NB4 (cell line): ENCODE measurements at regions not wholly inside any gene's neighbourhood (a gene's known extent, or its start where the extent isn't known, plus 50 kb on each side); places are given as distances from the start of the nearest gene placed in this dataset.

Experiments used
- DNase-seq: peaks from one replicate; pipeline ENCODE4 v3.0.0; 2010; ENCODE audit warnings: low read depth
- H3K4me3 ChIP-seq: one replicate; pipeline ENCODE4 v1.5.1; 2011; ENCODE audit warnings: mild to moderate bottlenecking, low read depth, low read length, moderate library complexity
- CTCF ChIP-seq: IDR thresholded peaks from one replicate; pipeline ENCODE4 v1.5.1; 2012; ENCODE audit warnings: low read depth, low read length
- MAX ChIP-seq: IDR thresholded peaks from 2 replicates; pipeline ENCODE4 v1.6.1; 2011; ENCODE audit warnings: low read depth, low read length
- MYC ChIP-seq: IDR thresholded peaks from 2 replicates; pipeline ENCODE4 v1.6.1; 2011; ENCODE audit warnings: low read depth, low read length
- POLR2A ChIP-seq: IDR thresholded peaks from 2 replicates; pipeline ENCODE4 v1.6.1; 2011; ENCODE audit warnings: mild to moderate bottlenecking; ENCODE audit not compliant: insufficient read length; ENCODE audit errors: extremely low read depth

- no peak for TF ChIP-seq POLR2A
- TF ChIP-seq MAX = no peak
- no peak for TF ChIP-seq MYC
- no peak for TF ChIP-seq CTCF
- DNase-seq = no peak
- no peak overlapping the region for H3K4me3 ChIP-seq
Measured at GRCh38 chr1:69414574-69414973, 153.1 kb upstream of the LRRC7 start.

GRCh38 chr1:69421286-69421685 lies 146.4 kb upstream of the LRRC7 start:
- no peak for DNase-seq
- no peak for TF ChIP-seq MAX
- TF ChIP-seq POLR2A = no peak
- no peak for TF ChIP-seq CTCF
- TF ChIP-seq MYC = no peak
- no peak overlapping the region for H3K4me3 ChIP-seq

GRCh38 chr1:69425871-69426270 lies 141.9 kb upstream of the LRRC7 start:
- DNase-seq = no peak
- TF ChIP-seq MAX (no peak), POLR2A (no peak), CTCF (no peak), MYC (no peak)
- H3K4me3 ChIP-seq = no peak overlapping the region

GRCh38 chr1:69426401-69426800 lies 141.3 kb upstream of the LRRC7 start:
- TF ChIP-seq MYC (no peak), POLR2A (no peak), CTCF (no peak), MAX (no peak)
- DNase-seq = no peak
- H3K4me3 ChIP-seq = no peak overlapping the region

GRCh38 chr1:69433073-69433472 lies 134.6 kb upstream of the LRRC7 start:
- TF ChIP-seq MAX = no peak
- TF ChIP-seq POLR2A = no peak
- no peak for TF ChIP-seq MYC
- TF ChIP-seq CTCF = no peak
- no peak overlapping the region for H3K4me3 ChIP-seq
- DNase-seq = no peak

- no peak overlapping the region for H3K4me3 ChIP-seq
- TF ChIP-seq MYC (no peak), MAX (no peak), POLR2A (no peak), CTCF (no peak)
- no peak for DNase-seq
Measured at GRCh38 chr1:69436151-69436550, 131.6 kb upstream of the LRRC7 start.
